Ovary (tissue), 7 donors: ENCODE measurements at regions not wholly inside any gene's neighbourhood (a gene's known extent, or its start where the extent isn't known, plus 50 kb on each side); places are given as distances from the start of the nearest gene placed in this dataset.

Experiments
- DNase-seq, 5 donors: peaks; one replicate each; pipeline ENCODE4 v3.0.0-alpha.2; 2019 to 2020
- H3K27ac ChIP-seq, 2 donors: fragments of 200-600 bp; one replicate each; pipeline versions ENCODE4 v1.5.1 to v1.8.0; 2019 to 2022
- H3K27me3 ChIP-seq: fragments of 200-600 bp; one replicate; pipeline ENCODE4 v1.8.0; 2022
- H3K36me3 ChIP-seq: fragments of 200-600 bp; sonication (generic); one replicate; pipeline ENCODE4 v1.5.1; 2019
- H3K4me1 ChIP-seq: one replicate; pipeline ENCODE4 v1.8.1; 2013; ENCODE audit warnings: mild to moderate bottlenecking, moderate library complexity; ENCODE audit not compliant: insufficient read depth
- H3K4me3 ChIP-seq: fragments of 200-600 bp; sonication (generic); one replicate; pipeline ENCODE4 v1.5.1; 2017
- H3K9me3 ChIP-seq, 2 donors: fragments of 200-600 bp in 1 of 2; sonication (generic) in 1 of 2; one replicate each; pipeline versions ENCODE4 v1.5.1 to v1.8.1; 2013 to 2019; ENCODE audit warnings: mild to moderate bottlenecking in 1 of 2, moderate library complexity in 1 of 2
- EP300 ChIP-seq: sonication (generic); formaldehyde crosslinking; IDR thresholded peaks from one replicate; pipeline ENCODE4 v1.6.1; 2017; ENCODE audit warnings: antibody characterized with exemption
- POLR2A ChIP-seq: fragments of 450-650 bp; IDR thresholded peaks from one replicate; pipeline ENCODE4 v1.6.1; 2017; ENCODE audit warnings: antibody characterized with exemption, mild to moderate bottlenecking, moderate library complexity
- WGBS, 3 donors: extraction: QIAGEN DNeasy Blood & Tissue Kit in 1 of 3; methylation state at CpG; one replicate each; pipeline versions ENCODE4 v1.1.5 to v1.1.7; 2013 to 2017; 5-methylcytosine and 5-hydroxymethylcytosine counted together
- intact Hi-C, 4 donors: fragments of 100-400 bp; cut with DNase I; formaldehyde crosslinking; loops; one replicate each; pipeline versions ENCODE4 v1.11.0 to v1.15.1; 2022 to 2023
- TF ChIP-seq, protein P1 (sequence below), 3 donors: fragments of 450-650 bp in 2 of 3; fragments of 200-600 bp in 1 of 3; IDR thresholded peaks; one replicate each; pipeline versions ENCODE4 v1.5.1 to v1.8.0; 2016 to 2022; ENCODE audit warnings: antibody characterized with exemption in 3 of 3, mild to moderate bottlenecking in 1 of 3
- donor health status: DM: no; HTN: no; CAD: no; lungs with moderate emphysema.
- donor health status: DM: no; HTN: no; CAD: no.
- donor health status: Bipolar disorder and iron deficiency.
- donor health status: DM: no; HTN: no; CAD: no.
- donor health status: DM: yes; HTN: yes; CAD: no.

GRCh38 chr18:24766376-24766775 is 305.9 kb downstream of the HRH4 start:
- Histone ChIP-seq H3K4me3 (no peak overlapping the region), H3K36me3 (no peaks in the 10 kb centered on the region), H3K27ac (no peak overlapping the region), H3K27me3 (no peaks in the 10 kb centered on the region), H3K9me3 (no peaks in the 10 kb centered on the region), H3K4me1 (peaks cover 2% of the 10 kb centered on the region)
- DNase-seq: no peak
- intact Hi-C loops: no loop called here
- WGBS, 3 donors: 74 to 85% (median 85%) methylated on average over 1 of the region's 1 CpG
- TF ChIP-seq POLR2A: no peak
- TF ChIP-seq EP300: no peak
- TF ChIP-seq, protein P1, sequence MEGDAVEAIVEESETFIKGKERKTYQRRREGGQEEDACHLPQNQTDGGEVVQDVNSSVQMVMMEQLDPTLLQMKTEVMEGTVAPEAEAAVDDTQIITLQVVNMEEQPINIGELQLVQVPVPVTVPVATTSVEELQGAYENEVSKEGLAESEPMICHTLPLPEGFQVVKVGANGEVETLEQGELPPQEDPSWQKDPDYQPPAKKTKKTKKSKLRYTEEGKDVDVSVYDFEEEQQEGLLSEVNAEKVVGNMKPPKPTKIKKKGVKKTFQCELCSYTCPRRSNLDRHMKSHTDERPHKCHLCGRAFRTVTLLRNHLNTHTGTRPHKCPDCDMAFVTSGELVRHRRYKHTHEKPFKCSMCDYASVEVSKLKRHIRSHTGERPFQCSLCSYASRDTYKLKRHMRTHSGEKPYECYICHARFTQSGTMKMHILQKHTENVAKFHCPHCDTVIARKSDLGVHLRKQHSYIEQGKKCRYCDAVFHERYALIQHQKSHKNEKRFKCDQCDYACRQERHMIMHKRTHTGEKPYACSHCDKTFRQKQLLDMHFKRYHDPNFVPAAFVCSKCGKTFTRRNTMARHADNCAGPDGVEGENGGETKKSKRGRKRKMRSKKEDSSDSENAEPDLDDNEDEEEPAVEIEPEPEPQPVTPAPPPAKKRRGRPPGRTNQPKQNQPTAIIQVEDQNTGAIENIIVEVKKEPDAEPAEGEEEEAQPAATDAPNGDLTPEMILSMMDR (IDR thresholded peaks at IDR 0.05): no peak

- WGBS, 3 donors: 70 to 88% (median 79%) methylated on average over 3 of the region's 3 CpGs
Measured at GRCh38 chr18:24770311-24771024, 310.0 kb downstream of the HRH4 start.

GRCh38 chr18:24771300-24771699 is 310.9 kb downstream of the HRH4 start:
- no peak overlapping the region for H3K27ac ChIP-seq
- intact Hi-C loops: no loop called here

More at GRCh38 chr18:24770311-24771024, 310.0 kb downstream of the HRH4 start:
- Histone ChIP-seq H3K4me3 (no peak overlapping the region), H3K9me3 (no peaks in the 10 kb centered on the region), H3K4me1 (no peaks in the 10 kb centered on the region), H3K27me3 (no peaks in the 10 kb centered on the region), H3K27ac (no peak overlapping the region), H3K36me3 (no peaks in the 10 kb centered on the region)
- DNase-seq: no peak
- intact Hi-C loops: no loop called here
- TF ChIP-seq, protein P1 (IDR thresholded peaks at IDR 0.05): no peak
- TF ChIP-seq EP300 (no peak), POLR2A (no peak)

GRCh38 chr18:24773101-24773500 is 312.7 kb downstream of the HRH4 start:
- no peak for DNase-seq
- Histone ChIP-seq H3K9me3 (no peaks in the 10 kb centered on the region), H3K36me3 (no peaks in the 10 kb centered on the region), H3K4me3 (no peak overlapping the region), H3K4me1 (no peaks in the 10 kb centered on the region), H3K27me3 (no peaks in the 10 kb centered on the region), H3K27ac (no peak overlapping the region)
- no peak for TF ChIP-seq POLR2A
- TF ChIP-seq, protein P1 (IDR thresholded peaks at IDR 0.05): no peak
- TF ChIP-seq EP300: no peak
- intact Hi-C loops: no loop called here
- 93 to 98% (median 95%) methylated on average over 2 of the region's 2 CpGs for WGBS, 3 donors

More at GRCh38 chr18:24771300-24771699, 310.9 kb downstream of the HRH4 start:
- Histone ChIP-seq H3K9me3 (no peaks in the 10 kb centered on the region), H3K4me1 (no peaks in the 10 kb centered on the region), H3K4me3 (no peak overlapping the region), H3K36me3 (no peaks in the 10 kb centered on the region), H3K27me3 (no peaks in the 10 kb centered on the region)
- no peak for DNase-seq
- TF ChIP-seq, protein P1 (IDR thresholded peaks at IDR 0.05): no peak
- TF ChIP-seq EP300 (no peak), POLR2A (no peak)
